MCF 10A (cell line): ENCODE measurements at regions not wholly inside any gene's neighbourhood (a gene's known extent, or its start where the extent isn't known, plus 50 kb on each side); places are given as distances from the start of the nearest gene placed in this dataset.

Experiments used
- BruUV-seq: library from RNA; stranded (reverse); fragments of 400-500 nt; replicated peaks from 2 replicates; lab custom pipeline; 2021; lab: Mats Ljungman, UMichigan
- CTCF ChIA-PET: fragments of 300-600 bp; sonication (Branson Sonifier 250); formaldehyde crosslinking; extraction: SDS; loops from one replicate; lab custom pipeline; 2021; ENCODE audit warnings: antibody characterized with exemption, inconsistent platforms; lab: Yijun Ruan, JAX
- POLR2A ChIA-PET: fragments of 300-600, 350-650 bp; sonication (Branson Sonifier 250); formaldehyde crosslinking; extraction: SDS; loops from one replicate; lab custom pipeline; 2020; ENCODE audit warnings: antibody characterized with exemption, inconsistent platforms; lab: Yijun Ruan, JAX
- DNase-seq: peaks from one replicate; pipeline ENCODE4 v3.0.0-alpha.2; 2018; ENCODE audit not compliant: unreplicated experiment
- H3K27ac Mint-ChIP-seq: one replicate; pipeline ENCODE4 v1.8.0; 2022; ENCODE audit warnings: mild to moderate bottlenecking, low read depth, mixed read lengths; ENCODE audit not compliant: unreplicated experiment
- H3K27me3 Mint-ChIP-seq: one replicate; pipeline ENCODE4 v1.8.0; 2022; ENCODE audit warnings: mixed read lengths; ENCODE audit not compliant: insufficient read depth, unreplicated experiment
- H3K36me3 Mint-ChIP-seq: one replicate; pipeline ENCODE4 v1.8.0; 2022; ENCODE audit warnings: mild to moderate bottlenecking, moderate library complexity, mixed read lengths; ENCODE audit not compliant: insufficient read depth, unreplicated experiment
- H3K4me1 Mint-ChIP-seq: one replicate; pipeline ENCODE4 v1.8.0; 2022; ENCODE audit warnings: mixed read lengths; ENCODE audit not compliant: insufficient read depth, unreplicated experiment
- H3K4me3 Mint-ChIP-seq: one replicate; pipeline ENCODE4 v1.8.0; 2022; ENCODE audit warnings: mild to moderate bottlenecking, moderate library complexity, mixed read lengths; ENCODE audit not compliant: unreplicated experiment
- H3K9me3 Mint-ChIP-seq: one replicate; pipeline ENCODE4 v1.8.0; 2022; ENCODE audit warnings: mixed read lengths; ENCODE audit not compliant: unreplicated experiment
- intact Hi-C: fragments of 100-400 bp; cut with micrococcal nuclease; formaldehyde crosslinking; loops from 2 replicates; pipeline ENCODE4 v1.14.1; 2022
- TF ChIP-seq, protein P1 (sequence below): fragments of 200-600 bp; IDR thresholded peaks from one replicate; pipeline ENCODE4 v1.8.0; 2022; ENCODE audit warnings: antibody characterized with exemption, mild to moderate bottlenecking; ENCODE audit not compliant: unreplicated experiment

DNA sequence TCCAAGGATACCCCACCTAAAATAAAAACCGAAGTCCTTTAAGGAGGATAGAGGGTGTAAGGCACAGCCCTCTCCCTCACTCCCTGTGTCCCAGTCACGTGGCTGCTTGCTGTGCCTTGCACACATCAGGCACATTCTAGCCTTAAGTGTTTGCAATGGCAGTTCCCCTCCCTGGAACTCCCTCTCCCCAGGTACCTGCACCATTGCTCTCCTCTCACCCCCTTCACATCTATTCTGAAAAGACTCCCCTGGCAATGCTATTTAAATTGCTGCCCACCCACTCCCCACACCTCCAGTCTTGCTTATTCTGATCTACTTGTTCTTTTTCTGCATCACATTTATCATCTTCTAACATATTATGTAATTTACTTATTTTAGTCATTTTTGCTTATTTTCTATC, 91.6 kb upstream of the LNX1 start:
- Mint-ChIP-seq H3K36me3 (no peaks in the 10 kb centered on the region), H3K27ac (no peak overlapping the region), H3K27me3 (no peaks in the 10 kb centered on the region), H3K9me3 (peaks cover 8% of the 10 kb centered on the region), H3K4me1 (peaks cover 22% of the 10 kb centered on the region), H3K4me3 (no peak overlapping the region)
- intact Hi-C loops: no loop called here
- CTCF ChIA-PET: no interaction called here
- no TSS peak for BruUV-seq
- POLR2A ChIA-PET: no interaction called here
- DNase-seq: no peak
- TF ChIP-seq, protein P1, sequence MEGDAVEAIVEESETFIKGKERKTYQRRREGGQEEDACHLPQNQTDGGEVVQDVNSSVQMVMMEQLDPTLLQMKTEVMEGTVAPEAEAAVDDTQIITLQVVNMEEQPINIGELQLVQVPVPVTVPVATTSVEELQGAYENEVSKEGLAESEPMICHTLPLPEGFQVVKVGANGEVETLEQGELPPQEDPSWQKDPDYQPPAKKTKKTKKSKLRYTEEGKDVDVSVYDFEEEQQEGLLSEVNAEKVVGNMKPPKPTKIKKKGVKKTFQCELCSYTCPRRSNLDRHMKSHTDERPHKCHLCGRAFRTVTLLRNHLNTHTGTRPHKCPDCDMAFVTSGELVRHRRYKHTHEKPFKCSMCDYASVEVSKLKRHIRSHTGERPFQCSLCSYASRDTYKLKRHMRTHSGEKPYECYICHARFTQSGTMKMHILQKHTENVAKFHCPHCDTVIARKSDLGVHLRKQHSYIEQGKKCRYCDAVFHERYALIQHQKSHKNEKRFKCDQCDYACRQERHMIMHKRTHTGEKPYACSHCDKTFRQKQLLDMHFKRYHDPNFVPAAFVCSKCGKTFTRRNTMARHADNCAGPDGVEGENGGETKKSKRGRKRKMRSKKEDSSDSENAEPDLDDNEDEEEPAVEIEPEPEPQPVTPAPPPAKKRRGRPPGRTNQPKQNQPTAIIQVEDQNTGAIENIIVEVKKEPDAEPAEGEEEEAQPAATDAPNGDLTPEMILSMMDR: no peak

DNA sequence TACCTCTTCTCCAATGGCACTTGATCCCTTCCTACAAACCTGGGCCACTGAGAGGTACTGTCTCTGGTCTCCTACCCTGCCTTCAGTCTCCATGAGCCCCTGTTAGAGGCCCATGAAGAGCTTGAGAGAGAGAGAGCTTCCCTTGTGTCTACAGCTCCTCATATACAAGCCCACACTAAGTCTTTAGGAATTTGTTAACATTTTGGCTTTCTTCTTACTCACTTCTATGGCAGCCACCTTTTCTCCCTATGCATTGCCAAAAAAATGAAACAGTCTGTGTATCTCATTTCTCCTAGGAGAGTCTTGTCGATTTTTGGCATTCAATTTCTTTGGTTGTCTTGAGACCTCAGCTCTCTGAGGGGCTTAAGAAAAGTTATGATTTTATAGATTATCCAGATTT, 90.9 kb upstream of the LNX1 start:
- POLR2A ChIA-PET: no interaction called here
- Mint-ChIP-seq H3K9me3 (peaks cover 8% of the 10 kb centered on the region), H3K27me3 (no peaks in the 10 kb centered on the region), H3K36me3 (no peaks in the 10 kb centered on the region), H3K4me3 (no peak overlapping the region), H3K27ac (no peak overlapping the region), H3K4me1 (peaks cover 21% of the 10 kb centered on the region)
- no TSS peak for BruUV-seq
- intact Hi-C loops: no loop called here
- DNase-seq: no peak
- TF ChIP-seq, protein P1: no peak
- CTCF ChIA-PET: interaction anchor here (0.7 kb wide), 2 partner anchors 65 to 195 kb away, joined by 3 to 4 read pairs; no protein-coding TSS in a partner anchor

DNA sequence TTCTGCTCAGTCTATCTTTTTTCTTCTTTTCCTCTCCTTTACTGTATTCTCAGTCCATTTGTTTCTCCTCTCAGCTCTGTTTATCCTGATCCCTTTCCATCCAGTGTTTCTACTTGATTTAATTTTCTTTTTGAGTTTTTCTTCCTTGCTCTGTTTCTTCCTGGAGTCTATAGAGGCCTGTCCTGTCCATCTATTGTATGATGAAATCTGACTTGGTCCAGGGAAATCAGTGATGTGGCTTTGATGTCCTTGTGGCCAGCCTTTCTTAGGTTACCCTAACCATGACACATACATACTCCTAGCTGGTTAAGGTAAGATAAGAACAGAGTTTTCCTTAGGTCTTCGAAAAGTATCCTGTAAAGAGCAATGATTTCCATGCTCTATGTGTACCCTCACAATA, 89.3 kb upstream of the LNX1 start:
- Mint-ChIP-seq H3K27ac (no peak overlapping the region), H3K27me3 (no peaks in the 10 kb centered on the region), H3K9me3 (peaks cover 8% of the 10 kb centered on the region), H3K4me3 (no peak overlapping the region), H3K36me3 (no peaks in the 10 kb centered on the region), H3K4me1 (peaks cover 37% of the 10 kb centered on the region)
- CTCF ChIA-PET: no interaction called here
- BruUV-seq: no TSS peak
- DNase-seq: no peak
- POLR2A ChIA-PET: no interaction called here
- intact Hi-C loops: no loop called here
- TF ChIP-seq, protein P1: no peak

DNA sequence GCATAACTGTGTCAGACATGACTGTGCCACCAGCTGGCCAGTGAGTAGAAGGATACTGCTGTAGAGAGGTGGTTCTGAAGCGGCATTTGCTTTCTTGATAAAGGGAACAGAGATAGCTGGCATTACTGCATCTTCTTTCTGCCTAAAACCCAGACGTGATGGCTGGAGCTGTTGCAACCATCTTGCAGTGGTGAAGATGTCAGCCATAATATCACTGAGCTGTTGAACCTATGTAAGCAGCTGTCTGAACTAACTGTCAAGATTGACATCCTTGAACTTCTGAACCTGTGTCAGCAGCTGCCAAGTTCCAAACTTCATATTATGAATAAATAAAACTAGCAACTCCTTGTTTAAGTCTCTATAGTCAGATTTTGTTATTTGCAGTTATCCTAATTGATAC, 88.9 kb upstream of the LNX1 start:
- Mint-ChIP-seq H3K36me3 (no peaks in the 10 kb centered on the region), H3K9me3 (peaks cover 8% of the 10 kb centered on the region), H3K27ac (no peak overlapping the region), H3K4me1 (peaks cover 37% of the 10 kb centered on the region), H3K4me3 (no peak overlapping the region), H3K27me3 (no peaks in the 10 kb centered on the region)
- ChIA-PET CTCF (no interaction called here), POLR2A (no interaction called here)
- TF ChIP-seq, protein P1: no peak
- BruUV-seq: no TSS peak
- no peak for DNase-seq
- intact Hi-C loops: no loop called here
